ENCODE measurements at regions not wholly inside any gene's neighbourhood (a gene's known extent, or its start where the extent isn't known, plus 50 kb on each side); places are given as distances from the start of the nearest gene placed in this dataset.
"Not testable (repeated sequence)": the region's sequence is repeated elsewhere in the genome, so short reads cannot be mapped to it uniquely, and the experiment has no call there.

DNA sequence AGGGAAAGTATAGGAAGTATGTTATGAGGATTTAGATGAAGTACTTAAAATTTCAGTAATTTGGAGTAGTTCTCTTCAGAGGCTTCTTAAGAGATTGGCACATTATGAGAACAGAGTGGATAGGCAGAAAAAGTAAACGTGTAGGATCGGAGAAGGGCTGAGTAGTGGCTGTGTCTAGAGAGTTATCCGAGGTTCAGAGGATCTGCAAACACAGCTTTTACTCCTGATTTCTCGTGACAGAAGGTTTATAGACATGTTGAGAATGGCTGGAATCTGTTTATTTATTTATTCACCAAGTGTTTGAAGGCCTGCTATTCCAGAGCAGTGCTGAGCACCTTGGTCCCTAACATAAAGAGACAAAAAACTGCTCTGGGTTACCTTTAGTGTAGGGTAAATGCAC, 51.4 kb upstream of the NIPA1 start:
- not testable (repeated sequence) for H2AFZ ChIP-seq (ENCODE audit: low read depth, low read length); H3K36me3 ChIP-seq (ENCODE audit: insufficient read depth, low read length); H3K4me1 ChIP-seq (ENCODE audit: insufficient read depth, low read length); H3K4me2 ChIP-seq (ENCODE audit: insufficient read depth, low read length); ATAC-seq (ENCODE audit: insufficient read depth, low read depth); H3K9ac ChIP-seq (ENCODE audit: low read depth, low read length); H3K79me2 ChIP-seq (ENCODE audit: insufficient read depth, low read length); H3K27me3 ChIP-seq (ENCODE audit: insufficient read depth, low read length, poor library complexity); H3K27ac ChIP-seq (ENCODE audit: low read length); DNase-seq; H3K4me3 ChIP-seq (ENCODE audit: low read depth in 1 of 2, low read length in 2 of 2); H3K9me3 ChIP-seq (ENCODE audit: insufficient read depth, low read length, severe bottlenecking); H4K20me1 ChIP-seq (ENCODE audit: insufficient read depth, low read length)

DNA sequence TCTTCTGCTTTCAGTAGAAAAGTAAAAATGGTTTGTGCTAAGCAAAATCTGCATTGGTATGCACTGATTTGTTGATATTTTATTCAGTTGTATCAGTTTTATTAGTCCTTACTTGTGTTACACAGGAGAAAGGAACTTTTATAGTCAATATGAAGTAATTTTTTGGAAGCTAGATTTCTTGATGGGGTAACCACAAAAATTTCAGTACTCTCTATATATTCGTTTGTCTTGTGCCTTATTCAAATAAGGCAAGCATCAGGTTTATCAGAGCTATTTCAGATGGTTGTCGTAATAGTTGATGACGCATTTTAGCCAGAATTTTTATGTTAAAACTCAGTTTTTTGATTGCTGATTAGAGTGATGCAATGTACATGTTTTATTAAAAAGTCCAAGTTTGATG, 50.7 kb upstream of the NIPA1 start:
- TF ChIP-seq, protein P1, sequence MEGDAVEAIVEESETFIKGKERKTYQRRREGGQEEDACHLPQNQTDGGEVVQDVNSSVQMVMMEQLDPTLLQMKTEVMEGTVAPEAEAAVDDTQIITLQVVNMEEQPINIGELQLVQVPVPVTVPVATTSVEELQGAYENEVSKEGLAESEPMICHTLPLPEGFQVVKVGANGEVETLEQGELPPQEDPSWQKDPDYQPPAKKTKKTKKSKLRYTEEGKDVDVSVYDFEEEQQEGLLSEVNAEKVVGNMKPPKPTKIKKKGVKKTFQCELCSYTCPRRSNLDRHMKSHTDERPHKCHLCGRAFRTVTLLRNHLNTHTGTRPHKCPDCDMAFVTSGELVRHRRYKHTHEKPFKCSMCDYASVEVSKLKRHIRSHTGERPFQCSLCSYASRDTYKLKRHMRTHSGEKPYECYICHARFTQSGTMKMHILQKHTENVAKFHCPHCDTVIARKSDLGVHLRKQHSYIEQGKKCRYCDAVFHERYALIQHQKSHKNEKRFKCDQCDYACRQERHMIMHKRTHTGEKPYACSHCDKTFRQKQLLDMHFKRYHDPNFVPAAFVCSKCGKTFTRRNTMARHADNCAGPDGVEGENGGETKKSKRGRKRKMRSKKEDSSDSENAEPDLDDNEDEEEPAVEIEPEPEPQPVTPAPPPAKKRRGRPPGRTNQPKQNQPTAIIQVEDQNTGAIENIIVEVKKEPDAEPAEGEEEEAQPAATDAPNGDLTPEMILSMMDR (IDR thresholded peaks at IDR 0.05; ENCODE audit: borderline replicate concordance, extremely low read depth, low read length, poor library complexity, severe bottlenecking): no peak
- no peak for TF ChIP-seq EZH2 (IDR thresholded peaks at IDR 0.05; ENCODE audit: borderline replicate concordance, low read depth, low read length, severe bottlenecking)
- no peaks in the 10 kb centered on the region for H3K79me2 ChIP-seq (ENCODE audit: insufficient read depth, low read length)

DNA sequence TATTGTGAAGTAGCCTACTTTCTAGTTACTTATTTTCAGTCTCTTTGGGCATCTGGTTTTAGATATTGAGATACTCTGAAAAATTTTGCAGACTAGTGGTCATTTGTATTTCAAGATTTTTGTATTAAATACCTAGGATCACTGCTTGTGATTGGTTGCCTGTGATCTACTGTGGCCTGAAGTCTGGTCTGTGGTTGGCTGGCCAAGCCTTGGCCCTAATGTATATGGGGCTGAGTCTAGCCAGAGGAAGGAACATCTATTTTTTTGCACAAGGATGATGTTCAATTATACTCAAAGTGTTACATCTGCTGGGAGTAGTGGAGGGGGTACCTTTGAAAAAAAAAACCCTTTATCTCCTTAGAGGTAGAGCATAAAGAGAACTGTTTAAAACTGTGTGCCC, 50.2 kb upstream of the NIPA1 start:
- not testable (repeated sequence) for H3K79me2 ChIP-seq (ENCODE audit: insufficient read depth, low read length); H3K27me3 ChIP-seq (ENCODE audit: insufficient read depth, low read length, poor library complexity); H3K27ac ChIP-seq (ENCODE audit: low read length); DNase-seq; H2AFZ ChIP-seq (ENCODE audit: low read depth, low read length); H3K4me2 ChIP-seq (ENCODE audit: insufficient read depth, low read length); H3K36me3 ChIP-seq (ENCODE audit: insufficient read depth, low read length); H3K9ac ChIP-seq (ENCODE audit: low read depth, low read length); H3K4me1 ChIP-seq (ENCODE audit: insufficient read depth, low read length); H3K9me3 ChIP-seq (ENCODE audit: insufficient read depth, low read length, severe bottlenecking); H4K20me1 ChIP-seq (ENCODE audit: insufficient read depth, low read length); ATAC-seq (ENCODE audit: insufficient read depth, low read depth); H3K4me3 ChIP-seq (ENCODE audit: low read depth in 1 of 2, low read length in 2 of 2)

More for the DNA sequence above, 50.7 kb upstream of the NIPA1 start:
- H3K9me3 ChIP-seq (ENCODE audit: insufficient read depth, low read length, severe bottlenecking): no peaks in the 10 kb centered on the region
- H3K27me3 ChIP-seq (ENCODE audit: insufficient read depth, low read length, poor library complexity): no peaks in the 10 kb centered on the region
- H3K4me2 ChIP-seq (ENCODE audit: insufficient read depth, low read length): no peak overlapping the region
- DNase-seq (no peak), ATAC-seq (ENCODE audit: insufficient read depth, low read depth) (no peak)
- H3K9ac ChIP-seq (ENCODE audit: low read depth, low read length): no peak overlapping the region
- no peaks in the 10 kb centered on the region for H4K20me1 ChIP-seq (ENCODE audit: insufficient read depth, low read length)
- no peak overlapping the region for H2AFZ ChIP-seq (ENCODE audit: low read depth, low read length)
- H3K4me3 ChIP-seq (ENCODE audit: low read depth in 1 of 2, low read length in 2 of 2): no peak overlapping the region
- H3K4me1 ChIP-seq (ENCODE audit: insufficient read depth, low read length): no peaks in the 10 kb centered on the region
- H3K36me3 ChIP-seq (ENCODE audit: insufficient read depth, low read length): no peaks in the 10 kb centered on the region
- no peak overlapping the region for H3K27ac ChIP-seq (ENCODE audit: low read length)

Data from DND-41 (cell line).